Gastroesophageal sphincter (tissue), 4 donors: ENCODE measurements at regions not wholly inside any gene's neighbourhood (a gene's known extent, or its start where the extent isn't known, plus 50 kb on each side); places are given as distances from the start of the nearest gene placed in this dataset.

Experiments
- ATAC-seq: fragments of 150-250 bp; one replicate; pipeline ENCODE4 v1.9.1; 2016; ENCODE audit warnings: mild to moderate bottlenecking, moderate library complexity
- H3K27ac ChIP-seq, 4 donors: fragments of 200-600 bp; sonication (generic) in 3 of 4; 1 replicate in 3 of 4; 2 replicates in 1 of 4; pipeline ENCODE4 v1.5.1; 2016 to 2019
- H3K27me3 ChIP-seq: fragments of 200-600 bp; sonication (generic); one replicate; pipeline ENCODE4 v1.5.1; 2019
- H3K36me3 ChIP-seq, 2 donors: fragments of 200-600 bp; sonication (generic); one replicate each; pipeline ENCODE4 v1.5.1; 2019; ENCODE audit warnings: control low read depth in 1 of 2
- H3K4me1 ChIP-seq, 3 donors: fragments of 200-600 bp; sonication (generic); 1 replicate in 2 of 3; 2 replicates in 1 of 3; pipeline ENCODE4 v1.5.1; 2016 to 2019; ENCODE audit warnings: control low read depth in 2 of 3
- H3K4me3 ChIP-seq, 2 donors: fragments of 200-600 bp; sonication (generic); one replicate each; pipeline ENCODE4 v1.5.1; 2019; ENCODE audit warnings: mild to moderate bottlenecking in 1 of 2, moderate library complexity in 1 of 2
- H3K9me3 ChIP-seq, 3 donors: fragments of 200-600 bp; sonication (generic); one replicate each; pipeline ENCODE4 v1.5.1; 2017 to 2019; ENCODE audit warnings: control low read depth in 2 of 3
- CTCF ChIP-seq, 4 experiments: fragments of 200-600 bp in 2 of 4; fragments of 450-650 bp in 2 of 4; sonication (generic) in 1 of 4; IDR thresholded peaks; one replicate each; pipeline ENCODE4 v1.5.1; 2017 to 2019; ENCODE audit warnings: antibody characterized with exemption in 4 of 4, mild to moderate bottlenecking in 2 of 4, moderate library complexity in 2 of 4
- EP300 ChIP-seq: sonication (generic); formaldehyde crosslinking; IDR thresholded peaks from one replicate; pipeline ENCODE4 v1.6.1; 2017; ENCODE audit warnings: antibody characterized with exemption, mild to moderate bottlenecking
- POLR2A ChIP-seq, 2 donors: fragments of 450-650 bp; IDR thresholded peaks; one replicate each; pipeline ENCODE4 v1.6.1; 2017; ENCODE audit warnings: antibody characterized with exemption in 2 of 2, mild to moderate bottlenecking in 2 of 2, moderate library complexity in 1 of 2
- POLR2AphosphoS5 ChIP-seq: sonication (generic); formaldehyde crosslinking; IDR thresholded peaks from one replicate; pipeline ENCODE4 v1.6.1; 2017; ENCODE audit warnings: antibody characterized with exemption
- WGBS, 2 donors: methylation state at CpG; one replicate each; pipeline ENCODE4 v1.1.5; 2018; ENCODE audit warnings: low coverage in 1 of 2; 5-methylcytosine and 5-hydroxymethylcytosine counted together

GRCh38 chr4:124487651-124488050 lies 224.9 kb downstream of the ANKRD50 start:
- Histone ChIP-seq H3K4me3 (no peak overlapping the region), H3K36me3 (no peaks in the 10 kb centered on the region), H3K4me1 (no peaks in the 10 kb centered on the region), H3K9me3 (no peaks in the 10 kb centered on the region), H3K27me3 (no peaks in the 10 kb centered on the region), H3K27ac (no peak overlapping the region)
- TF ChIP-seq POLR2A (IDR thresholded peaks at IDR 0.05) (no peak), POLR2AphosphoS5 (no peak), CTCF (IDR thresholded peaks at IDR 0.05) (no peak), EP300 (no peak)
- WGBS, 2 donors = 53 to 58% methylated on average over 2 of the region's 2 CpGs
- no peak for ATAC-seq

- H3K27ac ChIP-seq = no peak overlapping the region
- no peak for ATAC-seq
Measured at GRCh38 chr4:124491361-124492145, 221.0 kb downstream of the ANKRD50 start.

GRCh38 chr4:124499261-124499660 lies 213.3 kb downstream of the ANKRD50 start:
- Histone ChIP-seq H3K27me3 (no peaks in the 10 kb centered on the region), H3K4me1 (no peaks in the 10 kb centered on the region), H3K9me3 (no peaks in the 10 kb centered on the region), H3K27ac (no peak overlapping the region), H3K4me3 (no peak overlapping the region), H3K36me3 (no peaks in the 10 kb centered on the region)
- WGBS, 2 donors = 32 to 41% methylated on average over 3 of the region's 3 CpGs
- no peak for ATAC-seq
- TF ChIP-seq POLR2A (IDR thresholded peaks at IDR 0.05) (no peak), POLR2AphosphoS5 (no peak), EP300 (no peak), CTCF (IDR thresholded peaks at IDR 0.05) (no peak)

More at GRCh38 chr4:124491361-124492145, 221.0 kb downstream of the ANKRD50 start:
- no peak overlapping the region for H3K4me3 ChIP-seq
- no peaks in the 10 kb centered on the region for H3K36me3 ChIP-seq
- H3K27me3 ChIP-seq = no peaks in the 10 kb centered on the region
- H3K4me1 ChIP-seq = no peaks in the 10 kb centered on the region
- H3K9me3 ChIP-seq = no peaks in the 10 kb centered on the region
- 50 to 61% methylated on average over 2 of the region's 2 CpGs for WGBS, 2 donors
- TF ChIP-seq CTCF (IDR thresholded peaks at IDR 0.05) = no peak
- TF ChIP-seq POLR2A (IDR thresholded peaks at IDR 0.05) = no peak
- no peak for TF ChIP-seq POLR2AphosphoS5
- TF ChIP-seq EP300 = no peak

GRCh38 chr4:124501576-124501975 lies 211.0 kb downstream of the ANKRD50 start:
- no peak overlapping the region for H3K27ac ChIP-seq
- H3K9me3 ChIP-seq = no peaks in the 10 kb centered on the region
- no peaks in the 10 kb centered on the region for H3K27me3 ChIP-seq
- TF ChIP-seq CTCF (IDR thresholded peaks at IDR 0.05) (no peak), POLR2AphosphoS5 (no peak), POLR2A (IDR thresholded peaks at IDR 0.05) (no peak), EP300 (no peak)
- H3K36me3 ChIP-seq = no peaks in the 10 kb centered on the region
- ATAC-seq = no peak
- 90 to 100% methylated on average over 1 of the region's 1 CpG for WGBS, 2 donors
- no peaks in the 10 kb centered on the region for H3K4me1 ChIP-seq
- no peak overlapping the region for H3K4me3 ChIP-seq

GRCh38 chr4:124504431-124504830 lies 208.1 kb downstream of the ANKRD50 start:
- no peaks in the 10 kb centered on the region for H3K9me3 ChIP-seq
- TF ChIP-seq EP300 (no peak), CTCF (IDR thresholded peaks at IDR 0.05) (no peak), POLR2A (IDR thresholded peaks at IDR 0.05) (no peak), POLR2AphosphoS5 (no peak)
- H3K4me1 ChIP-seq = no peaks in the 10 kb centered on the region
- H3K27me3 ChIP-seq = no peaks in the 10 kb centered on the region
- no peak overlapping the region for H3K4me3 ChIP-seq
- H3K27ac ChIP-seq = no peak overlapping the region
- no peak for ATAC-seq
- no peaks in the 10 kb centered on the region for H3K36me3 ChIP-seq
- WGBS, 2 donors = 62 to 66% methylated on average over 2 of the region's 2 CpGs
